PFSK-1 (cell line): ENCODE measurements at regions not wholly inside any gene's neighbourhood (a gene's known extent, or its start where the extent isn't known, plus 50 kb on each side); places are given as distances from the start of the nearest gene placed in this dataset.

Experiments used
- FOXP2 ChIP-seq: optimal IDR thresholded peaks from 2 replicates; pipeline ENCODE3; 2011; ENCODE audit warnings: borderline replicate concordance, control low read depth, inconsistent platforms; ENCODE audit not compliant: insufficient read depth; ENCODE audit errors: extremely low read length, extremely low read depth
- POLR2AphosphoS5 ChIP-seq: IDR thresholded peaks from 2 replicates; pipeline ENCODE4 v1.6.1; 2012; ENCODE audit warnings: low read depth, mild to moderate bottlenecking, control low read depth, low read length, moderate library complexity
- REST ChIP-seq, 2 experiments: IDR thresholded peaks; 2 replicates each; pipeline versions ENCODE4 v1.6.1 to v1.8.0; 2011 to 2012; ENCODE audit warnings: low read depth in 2 of 2, low read length in 2 of 2, control low read depth in 1 of 2, inconsistent platforms in 1 of 2, mild to moderate bottlenecking in 1 of 2, moderate library complexity in 1 of 2; ENCODE audit not compliant: insufficient read depth in 1 of 2
- SIN3A ChIP-seq: IDR thresholded peaks from 2 replicates; pipeline ENCODE4 v1.6.1; 2012; ENCODE audit warnings: mild to moderate bottlenecking, low read length, moderate library complexity, borderline replicate concordance; ENCODE audit not compliant: insufficient read depth
- TAF1 ChIP-seq: IDR thresholded peaks from 2 replicates; pipeline ENCODE4 v1.6.1; 2012; ENCODE audit warnings: low read length, control low read depth, borderline replicate concordance; ENCODE audit not compliant: insufficient read depth

- TF ChIP-seq POLR2AphosphoS5 = no peak
- TF ChIP-seq REST (IDR thresholded peaks at IDR 0.05; ENCODE audit: insufficient read depth in 1 of 2, low read depth in 2 of 2, low read length in 2 of 2) = no peak
- no peak for TF ChIP-seq TAF1
- no peak for TF ChIP-seq FOXP2
- no peak for TF ChIP-seq SIN3A
These were observed 109.8 kb downstream of the CTTN start for GRCh38 chr11:70508231-70508480.
